Colon (tissue), 2 donors: ENCODE measurements at regions not wholly inside any gene's neighbourhood (a gene's known extent, or its start where the extent isn't known, plus 50 kb on each side); places are given as distances from the start of the nearest gene placed in this dataset.

Experiments
- FAIRE-seq: peaks from 2 replicates; lab custom pipeline; 2012; peaks lifted over from hg19 to GRCh38; lab: Jason Lieb, UNC
- donor health status: control.
- donor health status: control.

- no peak for FAIRE-seq
Measured at GRCh38 chr2:239546541-239546940, 145.7 kb upstream of the HDAC4 start.

GRCh38 chr2:239545741-239546392, 145.0 kb upstream of the HDAC4 start:
- no peak for FAIRE-seq

- FAIRE-seq: no peak
Measured at GRCh38 chr2:239544918-239545465, 144.2 kb upstream of the HDAC4 start.

GRCh38 chr2:239544143-239544917, 143.5 kb upstream of the HDAC4 start:
- FAIRE-seq: no peak

- FAIRE-seq: no peak
Measured at GRCh38 chr2:239543702-239544101, 142.9 kb upstream of the HDAC4 start.

GRCh38 chr2:239540174-239540573, 139.4 kb upstream of the HDAC4 start:
- no peak for FAIRE-seq

GRCh38 chr2:239539776-239540100, 138.9 kb upstream of the HDAC4 start:
- no peak for FAIRE-seq

- FAIRE-seq: no peak
Measured at GRCh38 chr2:239539083-239539775, 138.4 kb upstream of the HDAC4 start.

- FAIRE-seq: no peak
Measured at GRCh38 chr2:239538357-239539052, 137.7 kb upstream of the HDAC4 start.

- FAIRE-seq: no peak
Measured at GRCh38 chr2:239537633-239538356, 137.0 kb upstream of the HDAC4 start.

- no peak for FAIRE-seq
Measured at GRCh38 chr2:239536186-239536585, 135.4 kb upstream of the HDAC4 start.

GRCh38 chr2:239535413-239536144, 134.8 kb upstream of the HDAC4 start:
- FAIRE-seq: no peak

- no peak for FAIRE-seq
Measured at GRCh38 chr2:239534581-239535412, 134.0 kb upstream of the HDAC4 start.

GRCh38 chr2:239533569-239534316, 132.9 kb upstream of the HDAC4 start:
- no peak for FAIRE-seq

GRCh38 chr2:239532859-239533258, 132.0 kb upstream of the HDAC4 start:
- no peak for FAIRE-seq

- FAIRE-seq: no peak
Measured at GRCh38 chr2:239532250-239532649, 131.4 kb upstream of the HDAC4 start.

GRCh38 chr2:239531456-239532241, 130.8 kb upstream of the HDAC4 start:
- FAIRE-seq: no peak

- no peak for FAIRE-seq
Measured at GRCh38 chr2:239530749-239531316, 130.0 kb upstream of the HDAC4 start.
